Glutamatergic neuron (in vitro differentiated cells): ENCODE measurements at regions not wholly inside any gene's neighbourhood (a gene's known extent, or its start where the extent isn't known, plus 50 kb on each side); places are given as distances from the start of the nearest gene placed in this dataset.

ENCODE experiments used
- DNase-seq: peaks from one replicate; pipeline ENCODE4 v3.0.0; 2022
- H3K27ac Mint-ChIP-seq: one replicate; pipeline ENCODE4 v1.8.0; 2020; ENCODE audit warnings: mild to moderate bottlenecking, mixed read lengths, inconsistent platforms; ENCODE audit not compliant: unreplicated experiment
- H3K27me3 Mint-ChIP-seq: one replicate; pipeline ENCODE4 v1.8.0; 2020; ENCODE audit warnings: mild to moderate bottlenecking, moderate library complexity, mixed read lengths, inconsistent platforms; ENCODE audit not compliant: unreplicated experiment
- H3K36me3 Mint-ChIP-seq: one replicate; pipeline ENCODE4 v1.8.0; 2020; ENCODE audit warnings: mild to moderate bottlenecking, mixed read lengths, inconsistent platforms; ENCODE audit not compliant: unreplicated experiment
- H3K4me1 Mint-ChIP-seq: one replicate; pipeline ENCODE4 v1.8.0; 2020; ENCODE audit warnings: mild to moderate bottlenecking, low read depth, mixed read lengths, inconsistent platforms; ENCODE audit not compliant: unreplicated experiment
- H3K4me3 Mint-ChIP-seq: one replicate; pipeline ENCODE4 v1.8.0; 2020; ENCODE audit warnings: mild to moderate bottlenecking, mixed read lengths, inconsistent platforms; ENCODE audit not compliant: unreplicated experiment
- H3K9me3 Mint-ChIP-seq: one replicate; pipeline ENCODE4 v1.8.0; 2020; ENCODE audit warnings: mild to moderate bottlenecking, moderate library complexity, mixed read lengths, inconsistent platforms; ENCODE audit not compliant: unreplicated experiment
- CTCF ChIP-seq: fragments of 200-600 bp; sonication (generic); IDR thresholded peaks from one replicate; pipeline ENCODE4 v1.5.0; 2021; ENCODE audit not compliant: partially characterized antibody, unreplicated experiment

GRCh38 chr3:26260139-26260538 is 362.4 kb upstream of the LRRC3B start:
- DNase-seq, result no peak
- TF ChIP-seq CTCF, result no peak
- Mint-ChIP-seq H3K9me3 (no peaks in the 10 kb centered on the region), H3K27me3 (no peaks in the 10 kb centered on the region), H3K27ac (no peak overlapping the region), H3K4me1 (no peaks in the 10 kb centered on the region), H3K4me3 (no peak overlapping the region), H3K36me3 (no peaks in the 10 kb centered on the region)

- H3K27ac Mint-ChIP-seq, result no peak overlapping the region
- H3K4me3 Mint-ChIP-seq, result no peak overlapping the region
- no peaks in the 10 kb centered on the region for H3K9me3 Mint-ChIP-seq
- peaks cover 2% of the 10 kb centered on the region for H3K4me1 Mint-ChIP-seq
- H3K36me3 Mint-ChIP-seq, result no peaks in the 10 kb centered on the region
- no peak for TF ChIP-seq CTCF
- no peak for DNase-seq
- no peaks in the 10 kb centered on the region for H3K27me3 Mint-ChIP-seq
These were observed 357.9 kb upstream of the LRRC3B start for GRCh38 chr3:26264708-26265107.

DNA sequence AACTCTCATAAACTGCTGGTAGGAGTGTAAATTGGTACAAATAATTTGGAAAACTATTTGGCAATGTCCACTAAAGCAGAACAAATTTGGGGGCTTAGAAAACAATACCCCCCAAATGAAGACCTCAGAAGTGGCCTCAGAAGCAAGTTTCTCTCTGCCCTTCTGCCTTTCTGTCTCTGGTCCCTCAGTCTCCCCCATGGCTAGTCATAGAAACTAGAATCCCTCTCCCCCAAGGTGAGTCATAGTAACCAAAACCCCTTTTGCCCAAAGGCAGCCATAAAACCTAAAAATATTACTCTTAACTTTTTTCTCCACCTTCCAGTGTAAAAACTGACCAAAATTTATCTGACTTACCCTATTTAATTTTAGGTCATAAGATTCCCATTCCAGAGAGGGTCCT is 350.7 kb upstream of the LRRC3B start:
- Mint-ChIP-seq H3K27me3 (no peaks in the 10 kb centered on the region), H3K9me3 (no peaks in the 10 kb centered on the region), H3K36me3 (no peaks in the 10 kb centered on the region), H3K4me1 (peaks cover 6% of the 10 kb centered on the region), H3K27ac (no peak overlapping the region), H3K4me3 (no peak overlapping the region)
- no peak for TF ChIP-seq CTCF
- DNase-seq, result no peak

DNA sequence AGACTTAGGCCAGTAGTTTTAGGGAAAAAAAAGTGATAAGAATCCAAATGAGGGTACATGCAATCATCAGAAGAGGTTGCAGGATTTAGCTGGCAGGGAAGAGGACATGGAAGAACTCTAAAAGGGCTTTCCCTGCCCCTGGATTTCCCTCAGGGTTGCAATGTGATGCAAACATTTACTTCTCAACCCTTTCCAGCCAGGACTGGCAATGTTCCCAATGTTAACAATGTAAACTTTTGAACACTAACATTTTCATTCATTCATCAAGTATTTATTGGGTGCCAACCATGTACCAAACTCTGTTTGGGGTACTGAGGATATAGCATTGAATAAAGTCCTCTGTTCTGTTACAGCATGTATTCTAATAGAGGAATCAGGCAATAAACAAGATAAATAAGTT is 349.4 kb upstream of the LRRC3B start:
- Mint-ChIP-seq H3K4me3 (no peak overlapping the region), H3K27me3 (no peaks in the 10 kb centered on the region), H3K27ac (no peak overlapping the region), H3K36me3 (no peaks in the 10 kb centered on the region), H3K4me1 (peaks cover 6% of the 10 kb centered on the region), H3K9me3 (no peaks in the 10 kb centered on the region)
- no peak for DNase-seq
- TF ChIP-seq CTCF, result no peak

DNA sequence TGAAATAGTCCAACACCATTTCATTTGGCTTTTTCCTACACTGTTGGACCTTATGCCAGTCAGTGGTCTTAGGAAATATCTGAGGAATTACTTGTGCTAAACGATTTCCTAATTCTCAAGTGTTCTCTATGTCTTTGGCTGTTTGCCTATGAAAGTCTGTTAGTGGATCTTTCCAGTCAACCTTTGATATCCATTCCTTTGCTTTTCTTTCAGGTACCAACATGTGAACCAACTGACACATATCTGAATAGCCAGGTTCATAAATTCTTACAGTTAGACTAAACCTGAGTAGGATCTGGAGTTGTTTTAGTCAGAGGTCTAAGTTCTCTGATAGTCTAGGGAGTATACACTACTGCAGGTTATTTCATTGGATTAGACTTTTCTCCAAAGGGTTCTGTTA is 343.5 kb upstream of the LRRC3B start:
- H3K4me1 Mint-ChIP-seq, result peaks cover 5% of the 10 kb centered on the region
- TF ChIP-seq CTCF, result no peak
- H3K36me3 Mint-ChIP-seq, result no peaks in the 10 kb centered on the region
- no peak overlapping the region for H3K4me3 Mint-ChIP-seq
- H3K27me3 Mint-ChIP-seq, result no peaks in the 10 kb centered on the region
- no peak overlapping the region for H3K27ac Mint-ChIP-seq
- no peak for DNase-seq
- H3K9me3 Mint-ChIP-seq, result peaks cover 4% of the 10 kb centered on the region
